SH-SY5Y (cell line): ENCODE measurements at regions not wholly inside any gene's neighbourhood (a gene's known extent, or its start where the extent isn't known, plus 50 kb on each side); places are given as distances from the start of the nearest gene placed in this dataset.

Experiments used
- GATA2 ChIP-seq: IDR thresholded peaks from 2 replicates; pipeline ENCODE4 v1.6.1; 2011; ENCODE audit warnings: mild to moderate bottlenecking, low read depth, low read length
- GATA3 ChIP-seq: IDR thresholded peaks from 2 replicates; pipeline ENCODE4 v1.6.1; 2011; ENCODE audit warnings: low read depth, mild to moderate bottlenecking, low read length, moderate library complexity

- no peak for TF ChIP-seq GATA3
Measured at GRCh38 chr3:181497358-181497757, 214.4 kb upstream of the SOX2 start.

DNA sequence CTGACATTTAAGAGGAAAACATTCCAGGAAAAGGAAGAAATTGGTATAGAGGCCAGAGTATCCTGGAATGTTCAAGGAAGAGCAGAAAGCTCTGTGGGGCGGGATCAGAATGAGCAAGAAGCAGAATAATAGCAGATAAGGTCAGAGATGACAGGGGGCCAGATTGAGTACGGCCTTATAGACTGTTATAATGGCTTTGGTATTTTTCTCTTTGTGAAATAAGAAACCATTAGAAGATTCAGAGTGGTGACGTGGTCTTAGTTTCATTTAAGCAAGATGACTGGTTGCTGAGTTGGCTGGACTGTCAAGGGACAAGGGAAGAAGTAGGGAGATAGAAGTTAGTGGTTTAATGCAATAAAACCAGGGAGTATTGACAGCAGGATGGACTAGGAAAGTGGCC, 218.3 kb upstream of the SOX2 start:
- TF ChIP-seq GATA2 (no peak), GATA3 (no peak)

DNA sequence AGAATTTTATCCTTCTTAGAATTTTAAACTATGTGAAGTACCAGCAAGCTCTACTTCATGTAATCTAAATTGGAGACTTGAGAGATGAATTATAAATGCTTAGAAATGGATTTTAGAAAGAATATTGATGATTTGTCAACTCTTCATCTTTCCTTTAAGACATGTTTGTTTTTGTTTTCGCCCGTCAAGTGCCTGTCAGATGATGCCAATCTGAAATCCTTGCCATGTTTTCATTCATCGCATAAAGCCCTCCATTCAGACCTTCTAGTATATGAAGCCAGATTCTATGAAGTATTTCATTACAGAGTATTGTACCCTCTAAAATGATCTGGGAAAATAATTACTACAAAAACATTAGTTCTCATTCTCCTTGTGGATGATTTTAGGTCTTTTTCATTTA, 223.2 kb upstream of the SOX2 start:
- TF ChIP-seq GATA3: no peak
- no peak for TF ChIP-seq GATA2

DNA sequence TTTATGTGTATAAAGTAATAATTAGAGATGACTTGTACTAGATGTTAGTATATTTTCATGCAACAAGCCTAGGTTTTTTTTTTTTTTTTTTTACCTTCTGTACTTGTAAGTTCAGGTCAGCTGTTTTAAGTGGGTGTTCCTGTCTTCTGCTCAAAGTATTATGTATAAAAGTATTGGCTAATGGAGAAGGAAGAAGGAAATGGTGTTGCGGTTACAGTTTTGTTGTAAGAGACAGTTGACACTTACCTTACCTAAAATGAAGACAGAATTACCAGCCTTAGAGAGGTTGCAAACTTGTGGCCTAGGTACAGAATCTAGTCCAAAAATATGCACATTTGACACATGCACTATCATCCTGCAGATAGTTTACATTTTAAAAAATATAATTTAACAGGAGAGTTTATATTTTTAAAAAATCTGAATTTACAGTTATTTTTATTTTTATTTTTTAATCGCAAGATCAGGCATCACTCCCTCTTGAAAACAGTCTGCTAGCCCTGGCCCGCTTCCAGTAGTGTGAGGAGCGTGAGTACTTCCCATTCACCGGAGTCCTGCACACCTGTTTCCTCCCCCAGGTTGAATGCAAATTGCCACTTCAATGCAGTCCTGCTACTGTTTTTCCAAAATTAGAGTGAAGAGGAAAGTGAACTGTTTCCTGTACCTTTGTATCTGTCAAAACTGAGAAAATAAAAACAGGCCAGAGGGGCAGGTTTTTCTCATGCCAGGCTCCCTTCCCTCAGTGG, 224.3 kb upstream of the SOX2 start:
- TF ChIP-seq GATA3 (no peak), GATA2 (no peak)

GRCh38 chr3:181486141-181486885, 225.4 kb upstream of the SOX2 start:
- no peak for TF ChIP-seq GATA2
- no peak for TF ChIP-seq GATA3

GRCh38 chr3:181484026-181484425, 227.7 kb upstream of the SOX2 start:
- TF ChIP-seq GATA3 (no peak), GATA2 (no peak)

DNA sequence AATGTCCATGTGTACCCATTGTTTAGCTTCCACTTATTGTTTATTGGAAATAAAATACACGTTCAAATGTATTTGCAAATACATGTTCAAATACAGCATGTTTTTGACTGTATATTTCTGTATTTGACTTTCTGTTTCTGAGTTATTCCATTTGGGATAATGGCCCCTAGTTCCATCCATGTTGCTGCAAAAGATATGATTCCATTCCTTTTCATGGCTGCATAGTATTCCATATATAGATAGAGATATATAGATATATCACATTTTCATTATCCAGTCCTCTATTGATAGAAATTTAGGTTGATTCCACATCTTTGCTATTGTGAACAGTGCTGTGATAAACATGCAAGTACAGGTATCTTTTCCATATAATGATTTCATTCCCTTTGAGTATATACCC, 241.4 kb upstream of the SOX2 start:
- TF ChIP-seq GATA2 (no peak), GATA3 (no peak)

- TF ChIP-seq GATA2: no peak
- no peak for TF ChIP-seq GATA3
Measured at GRCh38 chr3:181464033-181464694, 247.6 kb upstream of the SOX2 start.

GRCh38 chr3:181461381-181461780, 250.3 kb upstream of the SOX2 start:
- TF ChIP-seq GATA2: no peak
- no peak for TF ChIP-seq GATA3

GRCh38 chr3:181459516-181459915, 252.2 kb upstream of the SOX2 start:
- TF ChIP-seq GATA2 (no peak), GATA3 (no peak)

DNA sequence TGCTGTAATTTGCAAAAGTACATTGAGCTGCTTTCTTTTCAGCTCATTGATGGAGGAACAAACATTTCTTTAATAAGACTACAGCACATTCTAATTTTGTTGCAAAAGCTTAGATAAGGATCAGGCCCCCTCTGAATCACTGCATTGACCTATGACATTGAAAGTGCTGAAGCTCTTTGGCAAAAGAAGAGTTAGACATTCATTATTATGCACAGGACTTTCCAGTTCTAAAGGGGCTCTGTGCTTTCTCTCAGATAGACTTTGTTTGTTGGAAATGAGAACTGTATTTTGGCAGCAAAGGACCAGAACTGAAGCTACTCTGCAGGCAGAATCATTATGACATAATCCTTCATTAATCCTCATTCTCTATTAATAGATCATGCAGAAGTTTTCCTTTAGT, 252.9 kb upstream of the SOX2 start:
- TF ChIP-seq GATA3 (no peak), GATA2 (no peak)

- TF ChIP-seq GATA2 (no peak), GATA3 (no peak)
Measured at GRCh38 chr3:181457756-181458155, 254.0 kb upstream of the SOX2 start.

DNA sequence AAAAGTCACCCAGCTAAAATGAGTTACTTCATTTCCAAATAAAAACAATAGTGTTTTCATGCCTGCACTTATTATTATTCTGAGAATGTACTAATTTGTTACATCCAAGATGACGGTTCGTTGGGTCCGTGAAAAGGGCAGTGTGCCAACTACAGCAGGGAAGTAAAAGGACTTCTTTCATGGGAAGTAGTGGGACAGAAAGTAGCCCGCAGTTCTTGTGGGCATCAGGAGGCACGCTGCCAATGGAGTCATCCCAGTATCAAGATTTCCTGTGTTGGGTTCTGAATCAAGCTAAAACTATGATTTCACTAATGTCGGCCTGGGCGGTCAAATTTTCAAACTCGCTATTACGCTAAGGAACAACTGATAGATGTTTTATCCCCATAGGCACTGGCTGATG, 254.5 kb upstream of the SOX2 start:
- TF ChIP-seq GATA3 (no peak), GATA2 (no peak)

GRCh38 chr3:181455276-181455675, 256.4 kb upstream of the SOX2 start:
- TF ChIP-seq GATA3: no peak
- no peak for TF ChIP-seq GATA2

DNA sequence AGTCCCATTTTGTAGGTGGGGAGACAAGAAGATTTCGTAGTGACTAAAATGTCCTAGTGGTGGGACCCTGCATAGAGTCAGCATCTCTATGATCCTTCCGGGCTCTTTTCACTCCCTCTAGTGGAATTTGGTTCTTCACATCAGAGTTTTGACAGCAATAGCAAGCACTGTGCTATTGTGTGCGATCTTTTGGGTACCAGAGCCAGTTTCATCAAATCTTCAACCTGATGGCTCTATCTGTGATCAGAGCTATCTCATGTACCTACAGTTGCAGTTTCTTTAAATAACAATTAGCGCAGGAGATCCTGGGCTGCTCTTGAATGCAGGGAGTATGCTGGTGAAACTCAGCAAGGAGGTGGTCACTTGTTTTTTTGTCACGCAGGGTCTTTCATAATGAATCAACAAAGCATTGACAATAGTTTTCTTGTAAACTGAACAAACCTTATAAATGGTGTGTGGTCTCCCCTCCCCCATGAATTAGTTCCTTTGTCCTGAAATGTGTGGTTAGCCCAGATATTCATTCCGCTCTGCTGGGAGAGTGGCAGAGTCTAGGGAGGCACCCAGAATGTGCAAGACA, 257.2 kb upstream of the SOX2 start:
- TF ChIP-seq GATA2 (no peak), GATA3 (no peak)

GRCh38 chr3:181446741-181447140, 265.0 kb upstream of the SOX2 start:
- TF ChIP-seq GATA2 (no peak), GATA3 (no peak)

- TF ChIP-seq GATA3 (no peak), GATA2 (no peak)
Measured at GRCh38 chr3:181442066-181442465, 269.7 kb upstream of the SOX2 start.
